ENCODE measurements at regions not wholly inside any gene's neighbourhood (a gene's known extent, or its start where the extent isn't known, plus 50 kb on each side); places are given as distances from the start of the nearest gene placed in this dataset.

DNA sequence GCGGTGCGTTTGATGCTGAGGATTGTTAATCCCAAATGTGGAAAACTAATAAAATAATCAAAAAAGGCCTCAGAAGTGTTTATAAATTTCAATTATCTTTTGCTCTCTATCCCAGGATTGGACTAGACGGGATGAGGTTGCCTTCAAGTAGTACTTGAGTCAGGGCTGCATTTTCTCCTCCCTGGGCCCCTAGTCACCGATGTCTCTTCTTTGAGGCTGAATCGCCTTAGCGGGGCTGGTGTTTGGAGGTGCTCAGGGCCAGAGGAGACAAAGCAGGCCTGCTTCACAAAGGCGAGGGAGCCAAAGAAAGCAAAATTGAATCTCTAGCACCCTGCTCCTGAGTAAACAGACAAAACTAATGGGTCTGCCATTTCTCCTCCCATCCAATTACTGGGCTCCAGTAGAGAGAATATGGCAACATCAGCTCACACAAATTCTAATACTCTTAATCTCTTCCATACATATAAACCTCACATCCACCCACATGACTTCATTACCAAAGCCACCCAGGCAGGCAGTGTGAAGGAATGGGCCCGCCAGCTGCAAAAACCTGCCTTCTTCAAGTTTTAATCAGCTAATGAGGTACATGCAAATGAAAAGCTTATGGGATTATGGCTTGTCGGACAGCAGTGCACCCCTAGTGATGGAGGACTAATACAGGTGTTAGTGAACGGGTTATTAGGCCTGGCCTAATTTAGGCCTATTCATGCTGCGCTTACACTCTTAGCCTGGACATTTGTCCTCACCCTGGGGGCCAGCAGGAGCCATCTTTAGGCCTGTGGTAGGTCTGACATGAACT lies 52.7 kb upstream of the HTATIP2 start:
- TF ChIP-seq NFYB (CRISPR knock-in tag; conservative IDR thresholded peaks at IDR 0.05; ENCODE audit: low read depth): no peak
- TF ChIP-seq, protein P1, sequence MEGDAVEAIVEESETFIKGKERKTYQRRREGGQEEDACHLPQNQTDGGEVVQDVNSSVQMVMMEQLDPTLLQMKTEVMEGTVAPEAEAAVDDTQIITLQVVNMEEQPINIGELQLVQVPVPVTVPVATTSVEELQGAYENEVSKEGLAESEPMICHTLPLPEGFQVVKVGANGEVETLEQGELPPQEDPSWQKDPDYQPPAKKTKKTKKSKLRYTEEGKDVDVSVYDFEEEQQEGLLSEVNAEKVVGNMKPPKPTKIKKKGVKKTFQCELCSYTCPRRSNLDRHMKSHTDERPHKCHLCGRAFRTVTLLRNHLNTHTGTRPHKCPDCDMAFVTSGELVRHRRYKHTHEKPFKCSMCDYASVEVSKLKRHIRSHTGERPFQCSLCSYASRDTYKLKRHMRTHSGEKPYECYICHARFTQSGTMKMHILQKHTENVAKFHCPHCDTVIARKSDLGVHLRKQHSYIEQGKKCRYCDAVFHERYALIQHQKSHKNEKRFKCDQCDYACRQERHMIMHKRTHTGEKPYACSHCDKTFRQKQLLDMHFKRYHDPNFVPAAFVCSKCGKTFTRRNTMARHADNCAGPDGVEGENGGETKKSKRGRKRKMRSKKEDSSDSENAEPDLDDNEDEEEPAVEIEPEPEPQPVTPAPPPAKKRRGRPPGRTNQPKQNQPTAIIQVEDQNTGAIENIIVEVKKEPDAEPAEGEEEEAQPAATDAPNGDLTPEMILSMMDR (IDR thresholded peaks at IDR 0.05): no peak
- no peak for TF ChIP-seq FOXJ3 (CRISPR knock-in tag; IDR thresholded peaks at IDR 0.05; ENCODE audit: borderline replicate concordance)
- TF ChIP-seq, protein P2, sequence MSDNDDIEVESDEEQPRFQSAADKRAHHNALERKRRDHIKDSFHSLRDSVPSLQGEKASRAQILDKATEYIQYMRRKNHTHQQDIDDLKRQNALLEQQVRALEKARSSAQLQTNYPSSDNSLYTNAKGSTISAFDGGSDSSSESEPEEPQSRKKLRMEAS (CRISPR knock-in tag; IDR thresholded peaks at IDR 0.05): no peak
- no peak for TF ChIP-seq ZNF232 (CRISPR knock-in tag; IDR thresholded peaks at IDR 0.05)
- TF ChIP-seq, protein P3, sequence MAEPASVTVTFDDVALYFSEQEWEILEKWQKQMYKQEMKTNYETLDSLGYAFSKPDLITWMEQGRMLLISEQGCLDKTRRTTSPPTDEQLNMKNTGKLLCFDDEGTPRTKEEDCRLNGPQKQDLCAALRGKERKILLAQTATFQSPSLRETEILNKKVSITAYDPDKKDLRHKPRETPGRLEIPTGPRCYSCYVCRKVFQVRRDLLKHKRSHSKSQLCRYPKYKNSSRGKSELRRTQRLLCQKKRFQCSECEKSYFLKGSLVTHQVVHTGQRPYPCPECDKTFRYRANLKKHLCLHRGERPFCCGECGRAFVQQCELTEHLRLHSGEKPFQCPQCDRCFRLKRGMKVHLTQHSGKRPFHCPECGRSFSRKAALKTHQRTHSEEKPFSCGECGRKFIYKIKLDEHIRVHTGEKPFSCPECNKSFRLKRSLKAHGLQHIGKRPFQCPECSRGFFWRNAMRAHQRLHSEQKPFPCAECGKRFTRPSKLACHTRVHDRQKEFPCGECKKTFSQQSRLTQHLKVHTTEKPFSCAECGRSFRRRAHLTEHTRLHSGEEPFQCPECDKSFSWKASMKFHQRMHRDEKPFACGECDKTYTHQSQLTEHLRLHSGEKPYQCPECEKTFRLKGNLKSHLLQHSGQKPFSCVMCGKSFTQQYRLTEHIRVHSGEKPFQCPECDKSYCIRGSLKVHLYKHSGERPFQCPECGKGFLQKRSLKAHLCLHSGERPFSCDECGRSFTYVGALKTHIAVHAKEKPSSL (CRISPR knock-in tag; conservative IDR thresholded peaks at IDR 0.05): no peak
- no peak for TF ChIP-seq KAT7 (CRISPR knock-in tag; IDR thresholded peaks at IDR 0.05; ENCODE audit: borderline replicate concordance)
- TF ChIP-seq CREB1 (CRISPR knock-in tag; IDR thresholded peaks at IDR 0.05): no peak
- no peak for TF ChIP-seq EMX1 (CRISPR knock-in tag; IDR thresholded peaks at IDR 0.05)
- TF ChIP-seq ZNF138 (CRISPR knock-in tag; conservative IDR thresholded peaks at IDR 0.05): no peak
- TF ChIP-seq ATF1 (CRISPR knock-in tag; IDR thresholded peaks at IDR 0.05): no peak
- TF ChIP-seq, protein P4, sequence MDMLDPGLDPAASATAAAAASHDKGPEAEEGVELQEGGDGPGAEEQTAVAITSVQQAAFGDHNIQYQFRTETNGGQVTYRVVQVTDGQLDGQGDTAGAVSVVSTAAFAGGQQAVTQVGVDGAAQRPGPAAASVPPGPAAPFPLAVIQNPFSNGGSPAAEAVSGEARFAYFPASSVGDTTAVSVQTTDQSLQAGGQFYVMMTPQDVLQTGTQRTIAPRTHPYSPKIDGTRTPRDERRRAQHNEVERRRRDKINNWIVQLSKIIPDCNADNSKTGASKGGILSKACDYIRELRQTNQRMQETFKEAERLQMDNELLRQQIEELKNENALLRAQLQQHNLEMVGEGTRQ (CRISPR knock-in tag; IDR thresholded peaks at IDR 0.05): no peak
- no peak for TF ChIP-seq MYBL2 (CRISPR knock-in tag; IDR thresholded peaks at IDR 0.05)
- TF ChIP-seq, protein P5, sequence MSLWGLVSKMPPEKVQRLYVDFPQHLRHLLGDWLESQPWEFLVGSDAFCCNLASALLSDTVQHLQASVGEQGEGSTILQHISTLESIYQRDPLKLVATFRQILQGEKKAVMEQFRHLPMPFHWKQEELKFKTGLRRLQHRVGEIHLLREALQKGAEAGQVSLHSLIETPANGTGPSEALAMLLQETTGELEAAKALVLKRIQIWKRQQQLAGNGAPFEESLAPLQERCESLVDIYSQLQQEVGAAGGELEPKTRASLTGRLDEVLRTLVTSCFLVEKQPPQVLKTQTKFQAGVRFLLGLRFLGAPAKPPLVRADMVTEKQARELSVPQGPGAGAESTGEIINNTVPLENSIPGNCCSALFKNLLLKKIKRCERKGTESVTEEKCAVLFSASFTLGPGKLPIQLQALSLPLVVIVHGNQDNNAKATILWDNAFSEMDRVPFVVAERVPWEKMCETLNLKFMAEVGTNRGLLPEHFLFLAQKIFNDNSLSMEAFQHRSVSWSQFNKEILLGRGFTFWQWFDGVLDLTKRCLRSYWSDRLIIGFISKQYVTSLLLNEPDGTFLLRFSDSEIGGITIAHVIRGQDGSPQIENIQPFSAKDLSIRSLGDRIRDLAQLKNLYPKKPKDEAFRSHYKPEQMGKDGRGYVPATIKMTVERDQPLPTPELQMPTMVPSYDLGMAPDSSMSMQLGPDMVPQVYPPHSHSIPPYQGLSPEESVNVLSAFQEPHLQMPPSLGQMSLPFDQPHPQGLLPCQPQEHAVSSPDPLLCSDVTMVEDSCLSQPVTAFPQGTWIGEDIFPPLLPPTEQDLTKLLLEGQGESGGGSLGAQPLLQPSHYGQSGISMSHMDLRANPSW (CRISPR knock-in tag; conservative IDR thresholded peaks at IDR 0.05; ENCODE audit: low read depth): no peak

Data from WTC11 (cell line).